Keratinocyte (primary cell): ENCODE measurements at regions not wholly inside any gene's neighbourhood (a gene's known extent, or its start where the extent isn't known, plus 50 kb on each side); places are given as distances from the start of the nearest gene placed in this dataset.

Experiments
- EZH2 ChIP-seq: IDR thresholded peaks from one replicate; pipeline ENCODE4 v1.6.1; 2012; ENCODE audit warnings: inconsistent platforms, mild to moderate bottlenecking, low read length, moderate library complexity
- TF ChIP-seq, protein P1 (sequence below), 3 experiments: IDR thresholded peaks in 1 of 3; conservative IDR thresholded peaks in 1 of 3; optimal IDR thresholded peaks in 1 of 3; 2 replicates in 2 of 3; 3 replicates in 1 of 3; pipeline versions ENCODE3 to v1.5.1; 2011; ENCODE audit warnings: low read length in 3 of 3, mild to moderate bottlenecking in 3 of 3, moderate library complexity in 2 of 3, control low read depth in 1 of 3, inconsistent platforms in 1 of 3; ENCODE audit not compliant: insufficient read depth in 2 of 3; ENCODE audit errors: extremely low read depth in 1 of 3

DNA sequence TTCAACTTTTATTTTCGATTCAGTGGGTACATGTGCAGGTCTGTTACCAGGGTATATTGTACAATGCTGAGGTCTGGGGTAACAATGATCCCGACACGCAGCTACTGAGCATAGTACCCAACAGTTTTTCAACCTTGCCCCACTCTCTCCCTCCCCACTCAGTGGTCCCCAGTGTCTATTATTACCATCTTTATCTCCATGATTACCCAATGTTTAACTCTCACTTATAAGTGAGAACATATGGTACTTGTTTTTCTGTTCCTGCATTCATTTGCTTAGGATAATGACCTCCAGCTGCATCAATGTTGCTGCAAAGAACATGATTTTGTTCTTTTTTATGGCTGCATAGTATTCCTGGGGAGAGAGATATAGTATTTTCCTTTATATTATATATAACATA is 75.7 kb upstream of the EPHB3 start:
- TF ChIP-seq, protein P1, sequence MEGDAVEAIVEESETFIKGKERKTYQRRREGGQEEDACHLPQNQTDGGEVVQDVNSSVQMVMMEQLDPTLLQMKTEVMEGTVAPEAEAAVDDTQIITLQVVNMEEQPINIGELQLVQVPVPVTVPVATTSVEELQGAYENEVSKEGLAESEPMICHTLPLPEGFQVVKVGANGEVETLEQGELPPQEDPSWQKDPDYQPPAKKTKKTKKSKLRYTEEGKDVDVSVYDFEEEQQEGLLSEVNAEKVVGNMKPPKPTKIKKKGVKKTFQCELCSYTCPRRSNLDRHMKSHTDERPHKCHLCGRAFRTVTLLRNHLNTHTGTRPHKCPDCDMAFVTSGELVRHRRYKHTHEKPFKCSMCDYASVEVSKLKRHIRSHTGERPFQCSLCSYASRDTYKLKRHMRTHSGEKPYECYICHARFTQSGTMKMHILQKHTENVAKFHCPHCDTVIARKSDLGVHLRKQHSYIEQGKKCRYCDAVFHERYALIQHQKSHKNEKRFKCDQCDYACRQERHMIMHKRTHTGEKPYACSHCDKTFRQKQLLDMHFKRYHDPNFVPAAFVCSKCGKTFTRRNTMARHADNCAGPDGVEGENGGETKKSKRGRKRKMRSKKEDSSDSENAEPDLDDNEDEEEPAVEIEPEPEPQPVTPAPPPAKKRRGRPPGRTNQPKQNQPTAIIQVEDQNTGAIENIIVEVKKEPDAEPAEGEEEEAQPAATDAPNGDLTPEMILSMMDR (optimal IDR thresholded peaks at IDR 0.05 in 1 of 3, IDR thresholded peaks at IDR 0.05 in 1 of 3, conservative IDR thresholded peaks at IDR 0.05 in 1 of 3; ENCODE audit: extremely low read depth in 1 of 3, insufficient read depth in 2 of 3, low read length in 3 of 3), result no peak
- TF ChIP-seq EZH2, result no peak
